ENCODE measurements at regions not wholly inside any gene's neighbourhood (a gene's known extent, or its start where the extent isn't known, plus 50 kb on each side); places are given as distances from the start of the nearest gene placed in this dataset.
"Not testable (repeated sequence)": the region's sequence is repeated elsewhere in the genome, so short reads cannot be mapped to it uniquely, and the experiment has no call there.

- DNase-seq: no peak
Measured at GRCh38 chr10:123377883-123378282, 223.7 kb downstream of the BUB3 start.

- no peak for DNase-seq
Measured at GRCh38 chr10:123378302-123378701, 224.1 kb downstream of the BUB3 start.

GRCh38 chr10:123379156-123379555 is 225.0 kb downstream of the BUB3 start:
- DNase-seq: no peak

GRCh38 chr10:123380491-123381085 is 226.4 kb downstream of the BUB3 start:
- DNase-seq: peak in 2 of 51 donors; percentile 13 to 45

GRCh38 chr10:123381224-123381623 is 227.0 kb downstream of the BUB3 start:
- DNase-seq: no peak

- DNase-seq: no peak
Measured at GRCh38 chr10:123382491-123382890, 228.3 kb downstream of the BUB3 start.

GRCh38 chr10:123385508-123386080 is 231.4 kb downstream of the BUB3 start:
- DNase-seq: no peak

- DNase-seq: no peak
Measured at GRCh38 chr10:123389520-123389919, 235.3 kb downstream of the BUB3 start.

GRCh38 chr10:123390332-123390731 is 236.1 kb downstream of the BUB3 start:
- DNase-seq: no peak

- DNase-seq: no peak
Measured at GRCh38 chr10:123390874-123391273, 236.7 kb downstream of the BUB3 start.

- DNase-seq: no peak
Measured at GRCh38 chr10:123391275-123392028, 237.2 kb downstream of the BUB3 start.

- DNase-seq: no peak
Measured at GRCh38 chr10:123392182-123392963, 238.2 kb downstream of the BUB3 start.

- DNase-seq: no peak
Measured at GRCh38 chr10:123393170-123393569, 239.0 kb downstream of the BUB3 start.

GRCh38 chr10:123394382-123394781 is 240.2 kb downstream of the BUB3 start:
- DNase-seq: no peak

GRCh38 chr10:123395234-123395633 is 241.0 kb downstream of the BUB3 start:
- DNase-seq: not testable (repeated sequence)

GRCh38 chr10:123395906-123396305 is 241.7 kb downstream of the BUB3 start:
- no peak for DNase-seq

- DNase-seq: peak in 1 of 51 donors; percentile 13
Measured at GRCh38 chr10:123398180-123398591, 244.0 kb downstream of the BUB3 start.

- no peak for DNase-seq
Measured at GRCh38 chr10:123398756-123399155, 244.6 kb downstream of the BUB3 start.

- no peak for DNase-seq
Measured at GRCh38 chr10:123399276-123399839, 245.2 kb downstream of the BUB3 start.

- DNase-seq: no peak
Measured at GRCh38 chr10:123402021-123402420, 247.8 kb downstream of the BUB3 start.

GRCh38 chr10:123402656-123403055 is 248.5 kb downstream of the BUB3 start:
- no peak for DNase-seq

GRCh38 chr10:123404357-123404756 is 250.2 kb downstream of the BUB3 start:
- no peak for DNase-seq

Measured in hypothalamus (tissue), 51 donors.